HG02981 (cell line): ENCODE measurements at regions not wholly inside any gene's neighbourhood (a gene's known extent, or its start where the extent isn't known, plus 50 kb on each side); places are given as distances from the start of the nearest gene placed in this dataset.

ENCODE experiments used
- ATAC-seq: cut with Tn5 transposase; IDR thresholded peaks from one replicate; pipeline ENCODE4 v1.9.1; 2021; ENCODE audit warnings: mild to moderate bottlenecking, moderate library complexity; ENCODE audit not compliant: unreplicated experiment

DNA sequence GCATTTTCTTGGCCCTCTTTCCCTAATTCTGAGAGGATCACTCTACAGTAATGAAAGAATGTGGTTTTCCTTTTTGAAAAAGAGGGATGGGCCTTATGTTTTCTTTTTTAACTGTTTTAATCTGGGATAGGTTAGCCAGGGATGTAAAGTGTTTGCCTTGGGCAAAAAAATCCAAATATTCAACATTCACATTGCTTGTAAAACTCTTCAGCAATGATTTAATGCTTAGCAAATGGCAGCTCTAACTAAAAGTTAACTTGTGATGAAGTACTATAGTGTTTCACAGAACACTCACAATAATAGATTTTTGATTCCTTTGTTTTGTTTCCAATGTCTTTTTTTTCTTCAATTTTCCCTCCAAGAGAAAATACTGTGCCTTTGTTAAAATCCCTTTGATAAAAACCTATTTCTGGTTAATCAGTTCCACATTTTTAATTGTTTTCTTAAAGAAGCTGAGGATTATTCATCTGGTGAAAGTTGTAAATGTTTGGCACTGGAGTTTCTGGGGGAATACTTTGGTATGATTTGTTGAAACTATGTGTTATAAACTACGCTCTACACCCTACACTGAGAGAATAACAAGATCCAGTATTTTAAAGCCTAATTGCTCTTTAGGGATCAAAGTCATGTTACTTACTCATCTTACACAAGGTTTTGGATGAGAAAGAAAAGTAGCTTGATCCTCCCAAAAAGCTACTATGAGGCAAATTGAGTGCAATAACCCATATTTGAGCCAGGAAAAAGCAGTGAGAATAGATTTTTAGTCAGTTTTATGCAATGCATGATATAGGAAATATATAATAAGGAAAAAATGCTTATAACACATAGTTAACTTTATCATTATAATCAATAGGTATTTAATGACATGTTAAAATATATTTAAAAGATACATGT is 335.8 kb downstream of the EPHA7 start:
- ATAC-seq: no peak

GRCh38 chr6:93081901-93082300 is 337.5 kb downstream of the EPHA7 start:
- ATAC-seq: no peak

- ATAC-seq: no peak
These were observed 340.3 kb downstream of the EPHA7 start for GRCh38 chr6:93079061-93079460.

- no peak for ATAC-seq
These were observed 345.5 kb downstream of the EPHA7 start for GRCh38 chr6:93073811-93074210.

GRCh38 chr6:93069856-93070255 is 349.5 kb downstream of the EPHA7 start:
- ATAC-seq: no peak

DNA sequence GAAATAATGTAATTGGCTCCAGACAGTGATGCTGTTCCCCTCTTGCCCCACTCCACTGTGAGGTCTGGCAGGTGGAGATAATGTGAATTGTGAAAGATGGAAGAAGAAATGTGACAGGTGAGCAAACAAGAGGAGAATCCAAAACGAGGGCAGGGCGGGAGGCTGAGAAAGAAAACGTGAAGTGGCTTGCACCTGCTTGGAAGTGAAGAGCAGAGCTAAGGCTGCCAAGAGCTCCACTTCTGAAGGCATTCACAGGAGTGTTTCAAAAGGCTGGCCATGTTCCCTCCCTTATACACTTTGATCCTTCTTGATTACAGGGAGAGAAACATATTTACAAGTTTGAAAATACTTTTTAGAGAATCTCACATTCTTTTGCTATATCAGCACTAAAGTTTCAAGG is 359.4 kb downstream of the EPHA7 start:
- ATAC-seq: no peak

- ATAC-seq: no peak
These were observed 361.8 kb downstream of the EPHA7 start for GRCh38 chr6:93057584-93057983.

GRCh38 chr6:93048381-93048780 is 371.0 kb downstream of the EPHA7 start:
- no peak for ATAC-seq

DNA sequence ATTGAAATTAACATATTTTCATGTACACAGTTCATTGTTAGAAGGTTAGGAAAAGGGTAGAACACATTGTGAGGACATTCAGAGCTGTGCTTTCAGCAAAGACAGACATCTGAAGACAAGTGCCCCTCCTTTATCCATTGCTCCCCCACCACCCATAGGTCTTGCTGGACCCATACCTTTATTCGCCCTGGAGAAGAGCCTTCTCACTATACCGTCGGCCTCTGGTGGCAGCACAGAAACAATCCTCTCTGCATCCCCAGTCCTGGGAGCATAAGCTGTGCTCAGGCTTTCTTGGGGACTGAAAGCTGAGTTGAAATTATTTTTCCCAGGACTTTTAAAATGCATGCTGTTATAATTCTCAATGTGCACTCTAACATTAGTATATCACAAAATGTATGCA is 372.3 kb downstream of the EPHA7 start:
- ATAC-seq: no peak

GRCh38 chr6:93045156-93045555 is 374.2 kb downstream of the EPHA7 start:
- no peak for ATAC-seq

GRCh38 chr6:93040375-93040774 is 379.0 kb downstream of the EPHA7 start:
- ATAC-seq: no peak

GRCh38 chr6:93036835-93037234 is 382.5 kb downstream of the EPHA7 start:
- no peak for ATAC-seq

DNA sequence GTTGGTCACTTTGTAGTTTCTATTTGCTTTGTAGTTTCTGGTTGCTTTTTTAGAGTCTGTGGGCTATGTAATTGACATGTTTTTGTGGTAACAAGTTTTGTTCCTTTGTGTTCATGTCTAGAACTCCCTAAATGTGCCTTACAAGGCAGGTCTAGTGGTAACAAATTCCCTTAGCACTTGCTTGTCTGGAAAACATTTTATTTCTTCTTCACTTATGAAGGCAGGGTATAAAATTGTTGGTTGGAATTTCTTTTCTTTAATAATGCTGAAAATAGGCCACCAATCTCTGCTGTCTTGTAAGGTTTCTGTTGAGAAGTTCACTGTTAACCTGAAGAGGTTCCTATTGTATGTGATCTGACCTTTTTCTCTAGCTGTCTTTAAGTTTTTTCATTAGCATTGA is 383.6 kb downstream of the EPHA7 start:
- ATAC-seq: no peak

GRCh38 chr6:93021235-93021915 is 398.0 kb downstream of the EPHA7 start:
- no peak for ATAC-seq

GRCh38 chr6:93017626-93018025 is 401.7 kb downstream of the EPHA7 start:
- ATAC-seq: no peak

- no peak for ATAC-seq
These were observed 402.1 kb downstream of the EPHA7 start for GRCh38 chr6:93017213-93017612.

GRCh38 chr6:93013054-93013453 is 406.3 kb downstream of the EPHA7 start:
- no peak for ATAC-seq

GRCh38 chr6:93008375-93008774 is 411.0 kb downstream of the EPHA7 start:
- no peak for ATAC-seq

GRCh38 chr6:92989656-92990055 is 429.7 kb downstream of the EPHA7 start:
- no peak for ATAC-seq

DNA sequence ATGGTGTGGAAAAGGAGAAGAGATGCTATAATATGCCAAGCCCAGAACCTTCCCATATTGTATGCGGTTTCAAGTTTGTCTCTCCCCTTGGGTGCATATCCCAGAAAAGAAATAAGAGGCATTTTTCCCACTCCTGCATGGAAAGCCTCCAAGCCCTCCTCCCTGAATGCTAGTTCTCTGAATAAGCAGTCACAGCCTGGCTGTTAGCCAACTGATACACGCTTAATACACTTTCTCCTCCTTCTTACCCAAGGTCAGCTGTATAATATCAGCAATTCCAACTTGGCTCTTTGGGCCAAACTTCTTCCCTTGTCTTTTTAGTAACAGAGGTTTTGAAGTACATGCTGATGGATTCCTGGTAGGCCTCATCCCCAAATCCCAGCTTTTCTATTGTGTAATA is 440.1 kb downstream of the EPHA7 start:
- ATAC-seq: no peak

- peak; percentile 72 for ATAC-seq
These were observed 442.3 kb downstream of the EPHA7 start for GRCh38 chr6:92977018-92977417.

DNA sequence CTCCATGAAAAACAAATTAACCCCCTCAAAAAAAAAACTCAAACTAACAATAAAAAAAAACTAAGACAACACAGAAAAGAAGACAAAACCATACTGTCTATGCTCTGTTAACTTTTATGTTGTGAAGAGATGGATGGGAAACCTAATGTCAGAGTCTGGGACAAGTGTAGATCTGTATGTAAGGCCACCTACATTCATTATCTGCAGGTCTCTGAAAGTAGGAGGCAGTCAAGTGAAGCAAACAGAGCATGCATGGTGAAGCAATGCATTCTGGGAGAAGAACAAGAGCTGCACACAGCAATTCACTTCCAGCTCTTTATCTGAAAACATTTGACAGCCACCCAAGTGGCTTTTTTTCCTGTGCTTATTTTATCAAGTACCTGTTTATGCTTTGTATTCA is 452.0 kb downstream of the EPHA7 start:
- peak; percentile 48 for ATAC-seq
